ENCODE measurements at regions not wholly inside any gene's neighbourhood (a gene's known extent, or its start where the extent isn't known, plus 50 kb on each side); places are given as distances from the start of the nearest gene placed in this dataset.
"Not testable (repeated sequence)": the region's sequence is repeated elsewhere in the genome, so short reads cannot be mapped to it uniquely, and the experiment has no call there.

DNA sequence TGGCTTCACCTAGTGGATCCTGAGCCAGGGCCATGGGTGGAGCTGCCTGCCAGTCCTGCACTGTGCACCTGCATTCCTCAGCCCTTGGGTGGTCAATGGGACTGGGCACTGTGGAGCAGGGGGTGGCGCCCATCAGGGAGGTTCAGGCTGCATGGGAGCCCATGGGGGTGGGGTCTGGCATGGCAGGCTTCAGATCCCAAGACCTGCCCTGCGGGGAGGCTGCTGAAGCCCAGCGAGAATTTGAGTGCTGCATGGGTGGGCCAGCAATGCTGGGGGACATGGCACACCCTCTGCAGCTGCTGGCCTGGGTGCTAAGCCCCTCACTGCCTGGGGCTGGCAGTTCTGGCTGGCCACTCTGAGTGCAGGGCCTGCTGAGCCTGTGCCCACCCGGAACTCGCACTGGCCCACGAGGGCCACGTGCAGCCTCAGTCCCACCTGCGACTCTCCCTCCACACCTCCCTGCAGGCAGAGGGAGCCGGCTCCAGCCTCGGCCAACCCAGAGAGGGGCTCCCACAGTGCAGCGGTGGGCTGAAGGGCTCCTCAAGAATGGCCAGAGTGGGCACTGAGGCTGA lies 270.0 kb downstream of the CENPC start:
- ATAC-seq: no peak
- TF ChIP-seq GLIS3 (CRISPR knock-in tag; IDR thresholded peaks at IDR 0.05) (no peak), ZFP30 (CRISPR knock-in tag; IDR thresholded peaks at IDR 0.05) (no peak), RARB (CRISPR knock-in tag; IDR thresholded peaks at IDR 0.05) (no peak), ZFP3 (CRISPR knock-in tag; IDR thresholded peaks at IDR 0.05) (no peak), CSRNP3 (CRISPR knock-in tag; IDR thresholded peaks at IDR 0.05) (no peak), TCF4 (CRISPR knock-in tag; IDR thresholded peaks at IDR 0.05; ENCODE audit: borderline replicate concordance) (no peak), ISL1 (CRISPR knock-in tag; IDR thresholded peaks at IDR 0.05) (no peak), ESRRG (CRISPR knock-in tag; IDR thresholded peaks at IDR 0.05) (no peak), TSHZ2 (CRISPR knock-in tag; IDR thresholded peaks at IDR 0.05) (no peak), SNAI2 (CRISPR knock-in tag; IDR thresholded peaks at IDR 0.05) (no peak), PATZ1 (CRISPR knock-in tag; IDR thresholded peaks at IDR 0.05; ENCODE audit: borderline replicate concordance) (no peak), ZNF8 (CRISPR knock-in tag; IDR thresholded peaks at IDR 0.05) (no peak), ARNTL (CRISPR knock-in tag; IDR thresholded peaks at IDR 0.05; ENCODE audit: borderline replicate concordance, low read depth) (no peak), CSDC2 (CRISPR knock-in tag; IDR thresholded peaks at IDR 0.05) (no peak), OSR1 (CRISPR knock-in tag; IDR thresholded peaks at IDR 0.05) (no peak), TOX (CRISPR knock-in tag; IDR thresholded peaks at IDR 0.05; ENCODE audit: borderline replicate concordance) (no peak), ZNF70 (CRISPR knock-in tag; IDR thresholded peaks at IDR 0.05) (no peak), CREB5 (CRISPR knock-in tag; IDR thresholded peaks at IDR 0.05; ENCODE audit: low read depth) (no peak)
- TF ChIP-seq, protein P1, sequence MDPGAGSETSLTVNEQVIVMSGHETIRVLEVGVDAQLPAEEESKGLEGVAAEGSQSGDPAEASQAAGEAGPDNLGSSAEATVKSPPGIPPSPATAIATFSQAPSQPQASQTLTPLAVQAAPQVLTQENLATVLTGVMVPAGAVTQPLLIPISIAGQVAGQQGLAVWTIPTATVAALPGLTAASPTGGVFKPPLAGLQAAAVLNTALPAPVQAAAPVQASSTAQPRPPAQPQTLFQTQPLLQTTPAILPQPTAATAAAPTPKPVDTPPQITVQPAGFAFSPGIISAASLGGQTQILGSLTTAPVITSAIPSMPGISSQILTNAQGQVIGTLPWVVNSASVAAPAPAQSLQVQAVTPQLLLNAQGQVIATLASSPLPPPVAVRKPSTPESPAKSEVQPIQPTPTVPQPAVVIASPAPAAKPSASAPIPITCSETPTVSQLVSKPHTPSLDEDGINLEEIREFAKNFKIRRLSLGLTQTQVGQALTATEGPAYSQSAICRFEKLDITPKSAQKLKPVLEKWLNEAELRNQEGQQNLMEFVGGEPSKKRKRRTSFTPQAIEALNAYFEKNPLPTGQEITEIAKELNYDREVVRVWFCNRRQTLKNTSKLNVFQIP (CRISPR knock-in tag; IDR thresholded peaks at IDR 0.05; ENCODE audit: borderline replicate concordance, low read depth): no peak

GRCh38 chr4:67274671-67275070 lies 270.6 kb downstream of the CENPC start:
- not testable (repeated sequence) for ATAC-seq

GRCh38 chr4:67273666-67274065 lies 271.6 kb downstream of the CENPC start:
- ATAC-seq: no peak
- TF ChIP-seq ZNF565 (CRISPR knock-in tag; conservative IDR thresholded peaks at IDR 0.05; ENCODE audit: low read depth) (no peak), ZC3H10 (CRISPR knock-in tag; IDR thresholded peaks at IDR 0.05) (no peak), ZNF70 (CRISPR knock-in tag; IDR thresholded peaks at IDR 0.05) (no peak), TSHZ2 (CRISPR knock-in tag; IDR thresholded peaks at IDR 0.05) (no peak)
